Esophagus squamous epithelium (tissue), 5 donors: ENCODE measurements at regions not wholly inside any gene's neighbourhood (a gene's known extent, or its start where the extent isn't known, plus 50 kb on each side); places are given as distances from the start of the nearest gene placed in this dataset.

Experiments used
- DNase-seq: peaks from one replicate; lab custom pipeline; 2025; lab: John Stamatoyannopoulos, UW
- H3K27ac ChIP-seq, 4 donors: fragments of 200-600 bp; sonication (generic); one replicate each; pipeline ENCODE4 v1.5.1; 2016 to 2019; ENCODE audit warnings: mild to moderate bottlenecking in 1 of 4
- H3K27me3 ChIP-seq, 4 donors: fragments of 200-600 bp; sonication (generic); 1 replicate in 3 of 4; 2 replicates in 1 of 4; pipeline versions ENCODE4 v1.5.1 to v1.6.0; 2017 to 2021; ENCODE audit warnings: antibody characterized with exemption in 1 of 4
- H3K36me3 ChIP-seq, 3 donors: fragments of 200-600 bp; sonication (generic); one replicate each; pipeline ENCODE4 v1.5.1; 2016 to 2019
- H3K4me1 ChIP-seq, 3 donors: fragments of 200-600 bp; sonication (generic); one replicate each; pipeline ENCODE4 v1.5.1; 2017 to 2019
- H3K4me3 ChIP-seq, 4 donors: fragments of 200-600 bp; sonication (generic); 1 replicate in 3 of 4; 2 replicates in 1 of 4; pipeline ENCODE4 v1.5.1; 2016 to 2019; ENCODE audit warnings: mild to moderate bottlenecking in 2 of 4, moderate library complexity in 1 of 4
- H3K9me3 ChIP-seq, 3 donors: fragments of 200-600 bp; sonication (generic); one replicate each; pipeline ENCODE4 v1.5.1; 2016 to 2019
- POLR2A ChIP-seq, 4 donors: fragments of 450-650 bp; IDR thresholded peaks; one replicate each; pipeline ENCODE4 v1.6.1; 2017; ENCODE audit warnings: antibody characterized with exemption in 4 of 4, mild to moderate bottlenecking in 4 of 4, moderate library complexity in 3 of 4
- WGBS, 2 donors: methylation state at CpG; one replicate each; pipeline ENCODE4 v1.1.5; 2018; 5-methylcytosine and 5-hydroxymethylcytosine counted together
- intact Hi-C: fragments of 100-400 bp; cut with DNase I; formaldehyde crosslinking; loops from one replicate; pipeline ENCODE4 v1.15.0; 2022
- TF ChIP-seq, protein P1 (sequence below), 6 experiments: fragments of 450-650 bp in 4 of 6; fragments of 200-600 bp in 2 of 6; sonication (generic) in 2 of 6; IDR thresholded peaks; one replicate each; pipeline ENCODE4 v1.5.1; 2016 to 2019; ENCODE audit warnings: antibody characterized with exemption in 6 of 6, mild to moderate bottlenecking in 4 of 6, moderate library complexity in 4 of 6
- donor health status: DM: yes; HTN: yes; CAD: no.

DNA sequence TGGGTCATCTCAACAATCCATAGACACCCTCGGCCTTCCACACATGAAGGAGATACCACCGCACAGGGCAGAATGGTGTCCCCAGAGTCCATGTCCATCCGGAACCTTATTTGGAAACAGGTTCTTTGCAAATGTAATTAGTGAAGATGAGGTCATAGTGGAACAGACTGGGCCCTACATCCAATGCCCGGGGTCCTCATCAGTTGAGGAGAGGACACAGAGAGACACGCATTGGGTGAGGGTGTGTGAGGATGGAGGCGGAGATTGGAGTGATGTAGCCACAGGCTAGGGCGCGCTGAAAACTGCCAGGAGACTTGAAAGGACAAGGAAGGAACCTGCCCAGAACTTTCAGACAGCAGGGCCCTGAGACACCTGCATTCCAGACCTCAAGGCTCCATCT, 169.4 kb downstream of the ENGASE start:
- peaks cover 0 to 34% (median 0%) of the 10 kb centered on the region in 4 donors for H3K27me3 ChIP-seq
- H3K9me3 ChIP-seq, result no peaks in the 10 kb centered on the region
- intact Hi-C loops, result no loop called here
- WGBS, 2 donors, result 64 to 77% methylated on average over 6 to 8 of the region's 8 CpGs
- no peaks in the 10 kb centered on the region for H3K4me1 ChIP-seq
- DNase-seq, result no peak
- H3K36me3 ChIP-seq, result no peaks in the 10 kb centered on the region
- TF ChIP-seq POLR2A (IDR thresholded peaks at IDR 0.05), result no peak
- TF ChIP-seq, protein P1, sequence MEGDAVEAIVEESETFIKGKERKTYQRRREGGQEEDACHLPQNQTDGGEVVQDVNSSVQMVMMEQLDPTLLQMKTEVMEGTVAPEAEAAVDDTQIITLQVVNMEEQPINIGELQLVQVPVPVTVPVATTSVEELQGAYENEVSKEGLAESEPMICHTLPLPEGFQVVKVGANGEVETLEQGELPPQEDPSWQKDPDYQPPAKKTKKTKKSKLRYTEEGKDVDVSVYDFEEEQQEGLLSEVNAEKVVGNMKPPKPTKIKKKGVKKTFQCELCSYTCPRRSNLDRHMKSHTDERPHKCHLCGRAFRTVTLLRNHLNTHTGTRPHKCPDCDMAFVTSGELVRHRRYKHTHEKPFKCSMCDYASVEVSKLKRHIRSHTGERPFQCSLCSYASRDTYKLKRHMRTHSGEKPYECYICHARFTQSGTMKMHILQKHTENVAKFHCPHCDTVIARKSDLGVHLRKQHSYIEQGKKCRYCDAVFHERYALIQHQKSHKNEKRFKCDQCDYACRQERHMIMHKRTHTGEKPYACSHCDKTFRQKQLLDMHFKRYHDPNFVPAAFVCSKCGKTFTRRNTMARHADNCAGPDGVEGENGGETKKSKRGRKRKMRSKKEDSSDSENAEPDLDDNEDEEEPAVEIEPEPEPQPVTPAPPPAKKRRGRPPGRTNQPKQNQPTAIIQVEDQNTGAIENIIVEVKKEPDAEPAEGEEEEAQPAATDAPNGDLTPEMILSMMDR (IDR thresholded peaks at IDR 0.05), result no peak
- H3K4me3 ChIP-seq, result no peak overlapping the region
- H3K27ac ChIP-seq, result no peak overlapping the region

DNA sequence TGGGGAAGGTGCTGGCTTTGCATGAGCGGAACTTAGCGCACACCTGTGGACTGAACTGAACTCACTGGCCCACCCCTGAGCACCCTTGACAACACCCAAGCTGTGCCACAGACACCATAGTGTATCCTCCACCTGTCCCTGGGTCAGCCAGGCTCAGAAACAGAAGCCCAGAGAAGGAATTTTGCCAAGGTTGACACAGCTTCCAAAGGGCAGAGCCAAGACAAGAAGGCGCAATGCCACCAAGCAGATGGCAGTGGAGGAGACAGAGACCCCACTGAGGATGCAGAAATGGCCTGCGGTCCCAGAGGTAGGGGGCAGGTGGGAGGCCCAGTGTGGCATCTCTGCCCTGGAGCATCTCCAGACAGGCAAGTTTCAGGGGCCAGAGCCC, 169.0 kb downstream of the ENGASE start:
- Histone ChIP-seq H3K4me1 (no peaks in the 10 kb centered on the region), H3K4me3 (no peak overlapping the region), H3K27ac (no peak overlapping the region), H3K36me3 (no peaks in the 10 kb centered on the region), H3K9me3 (no peaks in the 10 kb centered on the region), H3K27me3 (peaks cover 0 to 33% (median 0%) of the 10 kb centered on the region in 4 donors)
- TF ChIP-seq, protein P1 (IDR thresholded peaks at IDR 0.05), result no peak
- TF ChIP-seq POLR2A (IDR thresholded peaks at IDR 0.05), result no peak
- DNase-seq, result no peak
- WGBS, 2 donors, result 80 to 94% methylated on average over 2 of the region's 4 CpGs
- intact Hi-C loops, result no loop called here

DNA sequence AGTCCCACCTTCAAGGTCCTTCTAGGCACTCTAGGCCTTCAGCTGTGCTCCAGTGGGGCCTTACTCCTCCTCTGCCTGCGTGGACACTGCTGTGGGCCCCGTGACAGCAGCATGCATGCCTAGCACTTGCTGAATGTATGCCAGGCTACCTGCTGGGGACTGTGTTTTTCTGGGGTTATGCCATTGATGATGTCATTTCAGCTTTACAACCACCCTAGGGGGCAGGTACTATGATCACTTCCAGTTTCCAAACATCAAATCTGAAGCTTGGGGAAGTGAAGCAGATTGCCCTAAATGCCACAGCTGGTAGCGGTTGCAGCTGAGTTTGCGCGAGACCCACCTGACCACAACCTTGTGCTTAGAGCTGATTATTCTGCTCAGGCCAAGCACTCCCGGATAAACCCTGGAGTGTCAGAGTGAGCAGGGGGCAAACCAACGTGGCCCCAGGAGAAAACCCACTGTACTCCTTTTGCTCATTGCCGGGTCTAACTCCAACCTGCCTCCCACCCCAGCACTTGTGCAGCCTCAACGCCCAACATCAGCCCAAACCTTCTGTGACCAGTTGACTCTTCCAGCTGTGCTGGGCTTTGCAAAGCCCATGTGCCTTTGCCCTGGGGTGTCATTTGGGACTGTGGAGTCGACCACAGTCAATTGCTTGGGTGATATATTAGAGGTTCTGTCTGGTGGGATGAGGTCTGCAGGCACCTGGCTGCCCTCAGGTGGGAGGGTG, 168.4 kb downstream of the ENGASE start:
- Histone ChIP-seq H3K4me1 (no peaks in the 10 kb centered on the region), H3K36me3 (no peaks in the 10 kb centered on the region), H3K4me3 (no peak overlapping the region), H3K9me3 (no peaks in the 10 kb centered on the region), H3K27ac (no peak overlapping the region), H3K27me3 (peaks cover 0 to 29% (median 0%) of the 10 kb centered on the region in 4 donors)
- intact Hi-C loops, result no loop called here
- DNase-seq, result no peak
- no peak for TF ChIP-seq POLR2A (IDR thresholded peaks at IDR 0.05)
- TF ChIP-seq, protein P1 (IDR thresholded peaks at IDR 0.05), result no peak
- 54 to 61% methylated on average over 7 to 8 of the region's 10 CpGs for WGBS, 2 donors

DNA sequence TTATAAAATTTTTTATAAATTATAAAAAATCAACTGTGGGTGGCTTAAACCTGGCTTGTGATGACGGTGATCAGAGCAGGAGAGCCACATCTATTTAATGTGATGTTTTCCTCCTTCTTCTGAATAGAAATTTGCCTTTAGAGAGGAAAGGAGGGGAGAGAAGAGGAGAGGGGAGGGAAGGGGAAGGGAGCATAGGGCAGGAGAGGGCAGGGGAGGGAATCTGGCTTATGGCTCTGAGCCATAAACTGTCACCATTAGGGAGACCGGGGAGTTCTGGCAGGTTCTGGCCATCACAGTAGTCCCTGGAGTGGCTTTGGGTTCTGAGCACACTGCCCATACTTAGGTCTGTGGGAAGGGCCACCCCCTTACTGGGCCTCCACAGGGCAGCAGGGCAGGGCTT, 167.8 kb downstream of the ENGASE start:
- Histone ChIP-seq H3K9me3 (no peaks in the 10 kb centered on the region), H3K4me1 (no peaks in the 10 kb centered on the region), H3K36me3 (no peaks in the 10 kb centered on the region), H3K27ac (no peak overlapping the region), H3K27me3 (peaks cover 0 to 23% (median 0%) of the 10 kb centered on the region in 4 donors), H3K4me3 (no peak overlapping the region)
- intact Hi-C loops, result no loop called here
- WGBS, 2 donors, result 43 to 52% methylated on average over 2 of the region's 2 CpGs
- DNase-seq, result no peak
- TF ChIP-seq, protein P1 (IDR thresholded peaks at IDR 0.05), result no peak
- TF ChIP-seq POLR2A (IDR thresholded peaks at IDR 0.05), result no peak

DNA sequence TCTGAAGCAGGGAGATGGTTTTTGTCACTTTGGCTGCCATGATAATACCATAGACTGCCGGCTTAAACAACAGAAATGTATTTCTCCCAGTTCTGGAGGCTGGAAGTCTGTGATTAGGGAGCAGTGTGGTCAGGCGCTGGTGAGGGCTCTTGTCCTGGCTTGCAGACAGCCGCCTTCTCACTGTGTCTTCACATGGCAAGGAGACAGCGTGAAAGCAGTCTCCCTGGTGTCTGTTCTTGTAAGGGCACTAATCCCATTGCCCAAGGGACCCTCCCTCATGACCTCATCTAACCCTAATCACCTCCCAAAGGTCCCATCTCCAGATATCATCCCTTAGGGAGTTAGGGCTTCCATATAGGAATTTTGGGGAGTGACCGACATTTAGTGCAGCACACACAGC, 167.0 kb downstream of the ENGASE start:
- 86 to 87% methylated on average over 3 to 5 of the region's 5 CpGs for WGBS, 2 donors
- peaks cover 0 to 17% (median 0%) of the 10 kb centered on the region in 4 donors for H3K27me3 ChIP-seq
- no peaks in the 10 kb centered on the region for H3K36me3 ChIP-seq
- H3K27ac ChIP-seq, result no peak overlapping the region
- DNase-seq, result no peak
- no peaks in the 10 kb centered on the region for H3K9me3 ChIP-seq
- TF ChIP-seq, protein P1 (IDR thresholded peaks at IDR 0.05), result no peak
- no peak for TF ChIP-seq POLR2A (IDR thresholded peaks at IDR 0.05)
- no peak overlapping the region for H3K4me3 ChIP-seq
- intact Hi-C loops, result no loop called here
- H3K4me1 ChIP-seq, result no peaks in the 10 kb centered on the region
